Left renal cortex interstitium (tissue), 4 donors: ENCODE measurements at regions not wholly inside any gene's neighbourhood (a gene's known extent, or its start where the extent isn't known, plus 50 kb on each side); places are given as distances from the start of the nearest gene placed in this dataset.

Experiments
- DNase-seq, 4 donors: peaks; one replicate each; pipeline ENCODE4 v3.0.0-alpha.2; 2013; ENCODE audit warnings: low read depth in 4 of 4, low spot score in 2 of 4, missing footprints in 1 of 4

DNA sequence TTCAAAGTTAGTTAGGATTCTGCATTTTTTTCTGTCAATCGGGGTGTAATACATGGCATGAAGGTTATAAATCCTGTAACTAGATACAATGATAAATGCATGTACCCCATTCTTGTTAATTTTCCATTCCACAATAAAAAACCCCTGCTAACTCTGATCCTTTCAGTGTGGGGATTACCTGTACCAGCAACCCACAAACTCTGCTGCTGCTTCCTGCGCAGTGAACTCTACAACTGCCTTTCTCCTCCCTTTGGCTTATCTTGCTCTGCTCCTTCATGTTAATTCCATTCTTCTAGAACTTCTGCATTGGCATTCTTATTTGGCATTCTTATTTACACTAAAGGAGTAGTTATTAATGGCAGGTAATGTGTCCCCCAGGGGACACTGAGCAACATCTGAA is 273.1 kb downstream of the KLF12 start:
- DNase-seq, result no peak

DNA sequence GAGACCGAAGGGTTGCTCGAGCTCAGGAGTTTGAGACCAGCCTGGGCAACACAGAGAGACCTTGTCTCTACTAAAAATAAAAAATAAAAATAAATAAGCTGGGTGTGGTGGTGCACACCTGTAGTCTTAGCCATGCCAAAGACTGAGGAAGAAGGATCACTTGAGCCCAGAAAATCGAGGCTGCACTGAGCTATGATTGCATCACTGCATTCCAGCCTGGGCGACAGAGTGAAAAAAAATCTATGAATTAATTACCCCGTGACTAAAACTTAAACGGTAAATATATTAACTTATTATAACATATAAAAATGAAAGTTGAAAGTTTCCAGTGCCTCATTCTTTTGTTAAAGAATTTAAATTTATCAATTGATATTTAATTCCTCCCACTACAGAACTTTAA is 273.7 kb downstream of the KLF12 start:
- DNase-seq, result no peak

DNA sequence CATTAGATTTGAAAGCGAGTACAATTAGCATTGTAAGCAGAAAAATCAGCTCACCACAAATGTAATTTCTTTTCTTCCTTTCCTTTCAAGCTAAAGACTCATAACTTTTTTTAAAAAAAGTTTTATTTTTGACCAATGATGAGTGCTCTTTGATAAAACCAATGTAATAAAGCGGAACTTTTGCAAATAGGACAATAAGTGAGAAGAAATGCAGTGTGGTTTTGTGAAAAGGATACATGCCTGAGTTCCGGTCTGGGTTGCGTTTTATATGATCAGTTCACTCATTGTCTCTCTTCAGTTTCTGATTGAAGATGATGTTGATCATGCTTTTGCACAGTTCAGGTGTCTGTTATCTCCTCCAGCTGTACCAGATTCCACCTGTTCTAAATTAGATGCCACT is 274.4 kb downstream of the KLF12 start:
- no peak for DNase-seq

DNA sequence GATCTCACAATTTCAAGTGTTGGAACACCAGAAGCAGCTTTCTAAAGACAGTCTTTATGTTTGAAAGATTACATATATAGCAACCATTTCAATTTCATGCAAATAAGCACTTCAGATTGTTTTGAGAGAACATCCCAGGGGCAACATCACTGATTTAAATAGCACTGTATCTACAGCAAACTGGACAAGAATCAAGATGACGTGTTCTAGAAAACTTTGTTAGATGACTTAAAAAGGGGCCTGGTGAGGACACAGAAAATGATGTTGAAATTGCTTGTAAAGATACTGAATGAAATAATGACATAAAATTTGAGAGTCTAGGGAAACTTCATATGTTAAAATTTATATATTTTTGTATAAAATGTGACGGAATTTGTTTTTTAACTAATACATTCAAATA is 277.1 kb downstream of the KLF12 start:
- no peak for DNase-seq

DNA sequence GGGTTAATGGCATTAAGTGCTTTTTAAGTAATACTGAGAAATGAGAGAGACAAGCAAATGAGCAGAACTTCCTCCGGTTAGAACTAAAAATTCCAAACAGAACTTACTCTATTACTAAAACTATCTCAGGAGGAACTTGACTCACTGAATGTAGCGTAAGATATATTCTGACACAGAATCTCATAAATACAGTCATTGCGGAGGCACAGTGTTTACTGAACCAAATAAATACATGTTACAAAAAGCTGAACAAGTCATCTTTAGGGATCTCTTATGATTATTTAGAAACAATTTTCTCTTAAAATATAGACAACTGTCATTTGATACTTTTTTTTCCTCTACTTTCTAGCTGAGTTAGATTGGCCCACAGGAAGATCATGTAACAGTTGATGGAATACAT is 283.1 kb downstream of the KLF12 start:
- no peak for DNase-seq

DNA sequence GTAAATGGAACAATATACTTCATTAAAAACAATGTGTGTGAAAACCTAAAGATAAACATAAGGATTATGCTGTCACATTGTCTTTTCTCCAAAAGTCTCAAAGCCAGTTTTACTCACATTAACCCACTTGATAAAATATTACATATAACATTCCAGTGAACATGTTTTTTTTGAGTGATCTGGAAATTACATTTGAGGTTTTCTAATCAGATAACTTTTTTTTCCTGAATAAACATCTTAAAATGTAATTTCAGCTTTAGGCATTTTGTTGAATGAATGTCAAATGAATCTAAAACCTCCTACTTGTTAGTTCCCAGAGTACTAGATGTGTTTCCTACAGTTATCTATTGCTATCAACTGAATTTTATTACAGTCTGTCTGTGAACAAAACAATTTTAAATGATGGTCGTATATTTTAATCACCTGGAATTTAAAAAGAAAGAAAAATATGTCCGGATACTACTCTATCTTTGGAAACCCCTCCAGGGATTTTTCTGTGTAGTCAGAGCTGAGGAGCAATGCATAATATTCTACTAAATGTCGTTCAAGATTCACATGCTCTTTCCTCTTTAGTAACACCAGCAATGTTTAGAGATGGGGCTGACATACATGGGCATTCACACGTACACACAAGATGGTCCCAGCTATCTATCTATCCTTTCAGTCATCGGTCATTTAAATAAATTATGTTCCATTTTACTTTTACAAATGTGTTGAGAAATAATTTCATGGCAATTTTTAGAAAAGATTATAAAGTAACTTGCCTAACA is 283.9 kb downstream of the KLF12 start:
- no peak for DNase-seq

DNA sequence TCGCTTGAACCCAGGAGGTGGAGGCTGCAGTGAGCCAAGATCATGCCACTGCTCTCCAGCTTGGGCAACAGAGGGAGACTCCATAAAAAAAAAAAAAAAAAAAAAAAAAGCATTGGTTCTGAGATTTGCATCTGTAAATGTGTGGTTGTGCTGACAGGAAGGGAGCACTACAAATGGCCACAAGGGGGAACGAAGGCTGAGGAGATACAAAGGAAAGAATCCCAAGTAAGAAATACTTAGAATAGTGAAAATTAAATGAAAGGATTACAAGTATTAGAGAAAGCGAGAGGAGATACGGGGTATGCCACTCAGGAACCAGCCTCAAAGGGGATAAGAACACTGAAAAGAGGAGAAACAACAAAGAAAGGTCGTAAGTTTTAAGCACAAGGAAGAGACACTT is 284.9 kb downstream of the KLF12 start:
- no peak for DNase-seq

DNA sequence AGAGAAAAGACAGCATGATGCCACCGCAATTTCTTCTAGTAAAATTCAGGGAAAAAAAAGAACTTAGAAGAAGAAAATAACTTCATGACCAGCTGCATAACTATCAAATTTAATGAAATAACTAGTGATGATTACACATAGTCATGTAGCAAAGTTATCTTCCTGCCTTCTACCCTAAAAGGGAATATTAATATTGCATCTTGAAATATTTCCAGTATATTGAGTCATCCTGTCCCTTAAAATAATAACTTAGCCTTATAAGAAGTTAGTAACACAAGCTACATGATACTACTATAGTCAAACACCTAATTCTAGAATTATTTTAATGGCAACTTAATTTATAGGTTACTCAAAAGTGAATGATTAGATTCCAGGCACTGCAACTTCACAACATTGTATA is 289.2 kb downstream of the KLF12 start:
- DNase-seq, result no peak

DNA sequence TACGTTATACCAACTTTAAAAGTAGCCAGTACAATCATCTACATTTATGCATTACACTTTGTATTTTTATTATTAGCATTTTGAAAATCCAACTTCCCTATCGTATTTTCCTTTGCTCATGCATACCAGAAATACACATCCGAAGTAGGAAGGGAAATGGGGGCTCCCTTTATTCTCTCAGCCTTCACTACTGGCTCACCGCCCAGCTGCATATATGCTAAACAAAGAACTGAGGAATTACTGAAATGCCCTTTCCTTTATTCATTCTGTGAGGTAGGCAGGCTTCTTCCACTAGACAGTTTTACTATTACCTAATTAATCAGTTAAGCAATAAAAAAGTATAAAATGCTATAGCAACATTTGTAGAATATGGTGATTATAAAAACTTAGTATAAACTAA is 291.6 kb downstream of the KLF12 start:
- DNase-seq, result no peak

DNA sequence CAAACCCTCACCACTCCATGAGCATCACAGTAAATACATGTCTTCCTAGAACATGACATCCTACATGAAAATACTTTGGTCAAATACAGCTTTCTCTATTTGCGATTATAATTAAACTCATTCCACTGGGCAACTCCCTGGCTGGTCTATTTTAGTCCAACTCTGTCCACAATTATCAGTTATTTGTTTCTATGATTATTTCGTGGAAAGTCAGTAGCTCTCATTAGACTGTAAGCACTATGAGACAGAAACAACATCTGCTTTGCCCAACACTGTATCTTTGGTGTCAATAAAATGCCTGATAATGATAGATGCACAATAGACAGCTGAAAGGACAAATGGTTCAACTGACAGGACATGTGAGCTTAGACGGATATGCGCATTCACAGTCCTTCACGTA is 292.0 kb downstream of the KLF12 start:
- no peak for DNase-seq

DNA sequence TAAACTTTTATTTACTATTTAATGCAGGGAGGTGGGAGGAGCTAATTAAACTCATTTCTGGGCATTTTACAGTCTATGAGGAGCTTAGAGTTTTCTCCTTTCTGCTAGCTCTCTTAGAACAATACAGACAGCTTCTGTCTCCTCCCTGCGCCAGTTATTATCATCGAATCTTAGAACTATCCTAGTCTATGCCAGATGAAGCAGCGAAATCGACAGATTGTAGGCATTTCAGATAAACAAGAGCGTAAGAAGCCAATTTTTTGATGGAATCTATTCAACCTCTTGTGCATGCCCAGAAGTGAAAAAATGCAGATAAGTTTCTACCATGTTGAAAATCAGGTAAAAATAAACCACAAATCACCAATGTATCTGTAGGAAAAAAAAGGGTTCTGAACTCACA is 297.1 kb downstream of the KLF12 start:
- DNase-seq, result no peak

DNA sequence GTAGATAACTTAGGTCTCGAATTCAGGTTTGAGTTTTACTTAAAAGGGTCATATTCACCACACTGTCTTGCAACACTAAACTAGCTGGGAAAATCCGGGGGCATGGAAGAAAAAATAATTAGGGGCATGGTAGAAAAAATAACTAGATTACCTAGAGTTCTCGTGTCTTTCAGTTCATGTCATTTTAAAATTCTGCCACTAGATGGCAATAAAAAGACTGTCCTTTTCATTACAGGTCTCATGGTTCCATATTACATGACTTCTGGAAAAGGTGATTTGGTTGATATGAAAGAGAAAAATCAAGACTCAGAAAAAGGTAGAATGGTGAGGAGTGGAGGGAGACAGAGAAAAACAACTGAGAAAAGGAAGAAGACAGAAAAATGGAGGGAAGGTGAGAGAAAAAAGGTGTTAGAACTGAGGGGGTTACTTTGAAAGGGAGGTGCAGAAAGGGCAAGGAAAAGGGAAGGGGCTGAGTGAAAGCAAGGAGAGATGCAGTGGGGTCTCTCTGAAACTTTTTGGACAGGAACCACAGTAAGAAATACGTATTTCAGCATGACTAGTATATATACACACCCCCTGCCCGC is 299.0 kb downstream of the KLF12 start:
- DNase-seq, result peak in 2 of 4 donors; percentile 27 to 50

DNA sequence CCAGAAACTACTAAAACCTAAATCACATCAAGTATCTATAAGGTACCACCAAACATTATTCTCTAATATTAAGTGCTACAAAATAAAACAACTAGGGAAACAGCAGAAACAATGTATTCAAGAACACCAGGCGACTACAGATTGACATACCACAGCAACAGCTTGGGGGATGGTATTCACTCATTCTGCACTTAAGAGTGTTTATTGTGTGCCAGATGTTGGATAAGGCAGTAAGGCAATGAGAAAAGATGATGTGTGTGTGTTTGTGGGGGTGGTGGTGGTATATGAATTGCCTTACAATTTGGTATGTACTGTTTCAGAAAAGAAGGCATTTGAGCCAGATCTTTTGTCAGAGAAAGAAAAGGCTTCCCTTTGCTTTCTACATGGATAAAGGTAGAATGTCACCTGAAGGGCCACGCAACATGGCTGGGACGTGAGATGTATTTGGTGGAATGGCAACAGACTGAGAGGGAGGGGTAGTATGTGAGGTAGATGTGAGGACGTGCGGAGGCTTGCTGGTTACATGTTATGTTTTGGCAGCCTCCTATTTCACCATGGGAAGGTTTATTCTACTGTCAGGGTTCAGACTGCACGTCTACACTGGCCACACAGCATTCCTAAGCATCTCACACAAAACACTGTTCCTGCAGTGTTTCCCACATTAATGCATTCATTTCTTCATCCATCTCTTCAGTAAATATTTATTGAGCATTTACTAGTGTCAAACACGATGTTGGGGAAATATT is 300.7 kb downstream of the KLF12 start:
- no peak for DNase-seq

DNA sequence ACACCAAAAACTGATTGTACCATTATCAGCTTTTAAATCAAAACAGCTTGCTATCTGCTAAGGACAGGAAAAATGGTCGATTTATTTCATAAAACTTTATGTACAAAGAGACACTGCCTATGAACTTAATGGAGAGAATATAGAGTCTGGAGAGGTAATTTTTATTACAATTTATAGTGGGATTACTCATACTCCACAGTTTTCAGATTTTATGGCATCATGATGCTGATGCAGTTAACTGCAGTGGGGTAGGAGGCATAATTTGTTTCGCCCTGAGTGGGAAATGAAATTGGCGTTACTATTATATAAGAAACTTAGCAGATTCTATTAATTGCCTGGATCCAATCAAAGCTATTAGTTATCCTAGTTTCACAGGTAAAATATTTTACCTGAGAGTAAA is 301.4 kb downstream of the KLF12 start:
- no peak for DNase-seq

DNA sequence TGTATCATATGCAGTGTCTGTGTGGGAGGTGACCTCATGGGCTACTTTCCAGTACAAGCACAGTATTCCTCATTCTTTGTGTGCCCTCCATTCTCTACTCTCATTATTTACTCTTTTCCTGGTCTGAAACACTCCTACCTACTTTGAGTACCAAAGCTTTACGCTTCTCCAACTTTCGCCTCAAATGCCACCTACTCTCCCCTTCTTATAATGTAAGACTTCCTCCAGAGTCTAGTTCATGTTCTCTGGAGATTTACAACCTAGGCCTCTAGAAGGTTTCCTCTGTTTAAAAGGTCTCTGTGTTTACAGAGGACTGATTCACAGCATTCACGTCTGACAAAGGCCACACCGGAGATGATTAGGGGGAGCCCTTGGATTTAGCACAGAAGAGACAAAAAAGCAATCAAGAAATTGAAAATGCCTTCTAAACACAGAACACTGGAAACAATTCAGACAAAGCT is 302.0 kb downstream of the KLF12 start:
- peak in 2 of 4 donors; percentile 13 to 35 for DNase-seq

DNA sequence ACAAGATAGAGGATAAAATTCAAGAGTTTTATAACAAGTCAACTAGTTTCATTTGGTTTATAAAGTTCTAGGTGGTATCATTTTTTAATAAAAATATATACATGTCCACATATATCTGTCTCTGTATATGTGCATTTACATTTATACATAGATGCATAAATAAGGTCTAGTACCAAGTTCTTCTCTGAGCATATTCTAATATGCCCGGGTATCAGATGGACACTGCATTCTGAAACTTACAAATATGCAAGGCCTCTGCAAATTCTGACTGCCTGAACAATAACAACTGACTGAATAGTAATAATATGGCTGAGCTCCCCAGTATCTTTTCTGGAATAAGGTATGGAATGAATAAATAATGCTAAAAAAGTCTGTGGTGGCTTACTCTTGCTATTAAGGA is 304.8 kb downstream of the KLF12 start:
- no peak for DNase-seq

DNA sequence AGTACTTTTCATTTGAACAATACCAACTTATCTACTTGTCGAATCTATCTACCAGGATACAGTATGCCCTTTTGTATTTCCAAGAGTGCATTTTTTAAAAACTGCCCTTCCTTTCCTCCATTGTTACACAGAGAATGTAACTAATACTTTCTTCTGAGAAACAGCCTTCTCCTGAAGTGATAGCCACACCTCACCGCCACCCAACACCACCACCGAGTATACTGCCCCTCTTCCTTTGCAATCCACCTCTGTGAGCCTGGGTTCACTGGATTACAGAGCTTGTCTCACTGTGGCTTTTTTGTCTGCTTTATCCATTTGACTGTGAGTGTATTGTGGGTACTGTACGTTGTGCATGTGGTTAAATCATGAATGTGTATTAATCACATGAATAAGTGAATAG is 305.4 kb downstream of the KLF12 start:
- DNase-seq, result no peak

DNA sequence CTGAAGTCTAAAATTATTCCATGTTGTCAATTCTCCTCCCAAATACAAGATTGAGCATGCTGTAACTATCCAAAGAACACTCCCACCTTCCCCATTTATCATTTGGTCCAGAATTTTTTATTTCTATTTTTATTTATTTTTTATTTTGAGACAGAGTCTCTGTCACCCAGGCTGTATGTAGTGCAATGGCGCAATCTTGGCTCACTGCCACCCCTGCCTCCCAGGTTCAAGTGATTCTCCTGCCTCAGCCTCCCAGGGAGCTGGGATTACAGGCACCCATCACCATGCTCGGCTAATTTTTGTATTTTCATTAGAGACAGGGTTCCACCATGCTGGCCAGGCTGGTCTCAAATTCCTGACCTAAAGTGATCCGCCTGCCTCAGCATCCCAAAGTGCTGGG is 306.8 kb downstream of the KLF12 start:
- DNase-seq, result no peak

DNA sequence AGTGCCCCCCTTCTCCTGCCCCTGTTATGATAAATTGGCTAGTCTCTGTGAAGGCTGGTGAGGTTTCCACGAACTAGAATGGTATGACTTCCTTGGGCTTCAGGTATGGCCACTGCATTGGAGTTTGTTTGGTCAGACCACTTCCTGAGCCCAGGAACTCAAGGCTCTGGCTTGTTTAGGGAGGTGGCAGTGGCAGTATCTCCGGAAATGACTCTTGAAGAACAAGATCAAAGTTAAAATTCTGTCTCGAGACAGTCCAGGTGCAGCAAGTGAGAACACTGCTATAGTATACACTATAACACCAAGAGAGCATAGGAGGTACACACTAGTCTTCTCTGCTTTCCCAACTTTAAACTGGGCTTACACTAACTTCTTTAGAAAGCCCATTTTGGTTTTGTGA is 309.1 kb downstream of the KLF12 start:
- DNase-seq, result no peak

DNA sequence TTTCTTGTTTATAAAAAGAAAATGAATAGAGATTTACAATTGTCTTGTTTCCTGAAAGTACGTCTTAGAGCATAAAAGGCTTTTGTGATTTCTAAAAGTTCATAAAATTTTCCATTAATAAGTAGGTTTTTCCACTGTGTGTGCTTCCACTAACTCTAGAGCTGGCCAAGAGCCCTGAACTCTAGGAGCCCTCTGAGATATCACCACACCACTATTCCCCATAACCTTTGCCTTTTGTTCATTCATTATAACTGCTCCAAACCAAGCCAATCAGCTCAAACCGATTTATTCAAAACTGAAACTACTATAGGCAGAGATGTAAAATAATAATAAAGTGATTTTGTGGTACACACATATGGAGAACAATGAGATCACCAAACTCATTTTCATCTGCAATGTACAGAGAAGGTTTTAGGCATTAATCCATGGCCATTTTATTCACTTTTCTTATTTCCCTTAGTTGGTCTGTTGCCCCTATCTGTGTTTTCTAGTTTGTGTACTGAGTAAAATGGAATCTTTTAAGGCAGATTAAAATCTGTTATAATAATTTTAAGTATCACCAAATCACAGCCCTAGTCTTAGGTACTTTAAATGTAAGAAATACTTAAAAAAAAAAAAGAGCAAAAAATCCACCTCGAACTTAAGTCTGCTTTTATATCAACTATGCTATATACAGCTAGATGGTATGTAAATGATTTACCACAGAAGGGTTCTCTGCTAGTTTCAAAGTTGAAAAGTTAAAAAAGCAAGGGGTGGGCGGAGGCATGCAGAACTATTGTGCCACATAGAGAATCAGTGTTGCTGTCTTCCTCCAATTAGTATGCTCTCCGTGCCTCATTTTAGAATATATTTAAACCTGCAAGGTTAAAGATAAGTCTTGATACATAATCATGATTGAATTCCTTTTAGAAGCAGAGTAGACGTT is 311.3 kb downstream of the KLF12 start:
- DNase-seq, result no peak

DNA sequence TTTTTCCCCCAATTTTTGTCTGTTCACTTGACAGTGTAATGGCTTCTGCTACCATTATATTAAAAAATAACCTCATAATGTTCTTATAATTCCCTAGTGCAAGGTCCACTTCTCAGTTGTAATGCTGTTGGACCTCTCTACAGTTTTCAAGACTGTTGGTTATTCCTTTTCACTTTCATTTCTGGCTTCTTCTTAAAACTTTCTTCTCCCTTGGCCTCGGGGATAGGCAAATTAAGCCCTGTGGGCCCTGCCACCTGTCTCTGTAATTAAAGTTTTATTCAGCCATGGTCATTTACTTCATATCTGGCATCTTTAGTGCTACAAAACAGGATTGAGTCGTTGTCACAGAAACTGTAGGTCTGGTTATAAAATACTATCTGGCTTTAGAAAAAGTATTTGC is 313.5 kb downstream of the KLF12 start:
- no peak for DNase-seq
